Right atrium auricular region (tissue), 2 donors: ENCODE measurements at regions not wholly inside any gene's neighbourhood (a gene's known extent, or its start where the extent isn't known, plus 50 kb on each side); places are given as distances from the start of the nearest gene placed in this dataset.

Experiments
- DNase-seq: peaks from one replicate; pipeline ENCODE4 v3.0.0-alpha.2; 2019; ENCODE audit warnings: low spot score
- H3K27ac ChIP-seq, 2 donors: fragments of 200-600 bp; sonication (generic); 1 replicate in 1 of 2; 2 replicates in 1 of 2; pipeline ENCODE4 v1.5.1; 2016 to 2019
- H3K27me3 ChIP-seq, 2 donors: fragments of 200-600 bp; sonication (generic); one replicate each; pipeline versions ENCODE4 v1.5.1 to v1.6.0; 2017 to 2019
- H3K36me3 ChIP-seq: fragments of 200-600 bp; sonication (generic); one replicate; pipeline ENCODE4 v1.5.1; 2016
- H3K4me1 ChIP-seq, 2 donors: fragments of 200-600 bp; sonication (generic); one replicate each; pipeline versions ENCODE4 v1.5.1 to v1.6.0; 2017 to 2019
- H3K4me3 ChIP-seq, 2 donors: fragments of 200-600 bp; sonication (generic); 1 replicate in 1 of 2; 2 replicates in 1 of 2; pipeline ENCODE4 v1.5.1; 2017 to 2019; ENCODE audit warnings: mild to moderate bottlenecking in 1 of 2, moderate library complexity in 1 of 2
- H3K9me3 ChIP-seq, 2 donors: fragments of 200-600 bp; sonication (generic); one replicate each; pipeline ENCODE4 v1.5.1; 2019
- TF ChIP-seq, protein P1 (sequence below), 2 donors: fragments of 200-600 bp; sonication (generic); IDR thresholded peaks; one replicate each; pipeline ENCODE4 v1.5.1; 2019; ENCODE audit warnings: antibody characterized with exemption in 2 of 2

DNA sequence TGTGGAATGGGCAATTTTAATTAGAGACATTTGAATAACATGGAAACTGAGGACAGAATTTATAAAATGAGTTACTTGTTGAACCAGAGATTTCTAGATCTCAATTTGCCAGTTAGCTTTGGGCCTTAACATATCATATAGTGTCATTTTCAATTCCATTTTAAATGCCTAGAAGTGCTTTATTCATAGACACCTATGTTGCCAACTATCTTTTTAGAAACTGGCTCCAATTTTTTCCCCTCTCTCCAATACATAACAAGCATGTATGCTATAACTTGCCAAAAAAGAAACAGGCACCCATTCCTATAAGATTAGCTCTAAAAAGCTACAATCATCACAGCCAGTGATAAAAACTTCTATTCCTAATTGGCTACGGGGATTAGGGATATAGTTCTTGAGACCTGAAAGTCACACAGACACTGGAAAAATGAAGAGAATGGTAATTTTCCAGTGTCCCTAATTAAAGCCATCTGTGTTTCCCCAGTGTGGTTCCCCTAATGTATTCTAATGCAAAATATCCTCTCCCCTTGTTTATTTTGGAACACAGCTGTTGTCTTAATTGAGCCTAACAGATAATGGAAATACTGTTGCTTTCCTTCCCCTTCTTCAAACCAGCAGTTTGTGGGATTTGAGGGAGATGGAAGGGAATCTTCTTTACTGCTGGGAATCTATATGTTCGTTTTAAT lies 205.5 kb upstream of the FSHR start:
- TF ChIP-seq, protein P1, sequence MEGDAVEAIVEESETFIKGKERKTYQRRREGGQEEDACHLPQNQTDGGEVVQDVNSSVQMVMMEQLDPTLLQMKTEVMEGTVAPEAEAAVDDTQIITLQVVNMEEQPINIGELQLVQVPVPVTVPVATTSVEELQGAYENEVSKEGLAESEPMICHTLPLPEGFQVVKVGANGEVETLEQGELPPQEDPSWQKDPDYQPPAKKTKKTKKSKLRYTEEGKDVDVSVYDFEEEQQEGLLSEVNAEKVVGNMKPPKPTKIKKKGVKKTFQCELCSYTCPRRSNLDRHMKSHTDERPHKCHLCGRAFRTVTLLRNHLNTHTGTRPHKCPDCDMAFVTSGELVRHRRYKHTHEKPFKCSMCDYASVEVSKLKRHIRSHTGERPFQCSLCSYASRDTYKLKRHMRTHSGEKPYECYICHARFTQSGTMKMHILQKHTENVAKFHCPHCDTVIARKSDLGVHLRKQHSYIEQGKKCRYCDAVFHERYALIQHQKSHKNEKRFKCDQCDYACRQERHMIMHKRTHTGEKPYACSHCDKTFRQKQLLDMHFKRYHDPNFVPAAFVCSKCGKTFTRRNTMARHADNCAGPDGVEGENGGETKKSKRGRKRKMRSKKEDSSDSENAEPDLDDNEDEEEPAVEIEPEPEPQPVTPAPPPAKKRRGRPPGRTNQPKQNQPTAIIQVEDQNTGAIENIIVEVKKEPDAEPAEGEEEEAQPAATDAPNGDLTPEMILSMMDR (IDR thresholded peaks at IDR 0.05), result no peak
- H3K4me3 ChIP-seq, result no peak overlapping the region
- no peak for DNase-seq
- H3K27me3 ChIP-seq, result no peaks in the 10 kb centered on the region
- H3K4me1 ChIP-seq, result no peaks in the 10 kb centered on the region
- H3K27ac ChIP-seq, result no peak overlapping the region
- no peaks in the 10 kb centered on the region for H3K36me3 ChIP-seq
- peaks cover 0 to 4% of the 10 kb centered on the region in 2 donors for H3K9me3 ChIP-seq

- no peaks in the 10 kb centered on the region for H3K4me1 ChIP-seq
- H3K4me3 ChIP-seq, result no peak overlapping the region
- no peak for DNase-seq
- H3K9me3 ChIP-seq, result no peaks in the 10 kb centered on the region
- H3K27ac ChIP-seq, result no peak overlapping the region
- TF ChIP-seq, protein P1 (IDR thresholded peaks at IDR 0.05), result no peak
- H3K27me3 ChIP-seq, result no peaks in the 10 kb centered on the region
- H3K36me3 ChIP-seq, result no peaks in the 10 kb centered on the region
Measured at GRCh38 chr2:49355611-49356010, 201.3 kb upstream of the FSHR start.

DNA sequence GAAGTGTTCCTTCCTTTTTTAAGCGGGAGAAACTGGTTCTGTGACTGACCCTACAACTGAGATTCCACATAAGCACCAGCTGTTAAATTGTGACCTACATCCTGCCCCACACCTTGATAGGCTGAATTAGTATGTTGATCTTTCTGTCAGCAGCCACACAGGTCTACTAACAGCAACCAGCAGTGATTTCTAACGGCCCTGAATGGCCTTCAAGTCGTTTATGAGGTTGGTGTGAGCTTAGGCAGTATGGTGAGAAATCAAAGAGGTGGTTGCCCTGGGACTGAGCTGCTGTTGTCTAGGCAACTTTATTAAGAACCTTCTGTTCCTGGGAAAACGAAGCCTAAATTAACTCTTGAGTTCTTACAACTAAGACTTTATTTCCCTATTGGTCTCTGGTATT lies 197.2 kb upstream of the FSHR start:
- no peak for DNase-seq
- no peaks in the 10 kb centered on the region for H3K9me3 ChIP-seq
- H3K36me3 ChIP-seq, result no peaks in the 10 kb centered on the region
- no peaks in the 10 kb centered on the region for H3K27me3 ChIP-seq
- H3K4me1 ChIP-seq, result no peaks in the 10 kb centered on the region
- H3K27ac ChIP-seq, result no peak overlapping the region
- no peak overlapping the region for H3K4me3 ChIP-seq
- TF ChIP-seq, protein P1 (IDR thresholded peaks at IDR 0.05), result no peak

- TF ChIP-seq, protein P1 (IDR thresholded peaks at IDR 0.05), result no peak
- H3K36me3 ChIP-seq, result no peaks in the 10 kb centered on the region
- no peaks in the 10 kb centered on the region for H3K27me3 ChIP-seq
- no peak overlapping the region for H3K27ac ChIP-seq
- H3K4me1 ChIP-seq, result no peaks in the 10 kb centered on the region
- no peaks in the 10 kb centered on the region for H3K9me3 ChIP-seq
- no peak for DNase-seq
- H3K4me3 ChIP-seq, result no peak overlapping the region
Measured at GRCh38 chr2:49343638-49344037, 189.3 kb upstream of the FSHR start.

- no peak overlapping the region for H3K4me3 ChIP-seq
- H3K9me3 ChIP-seq, result no peaks in the 10 kb centered on the region
- no peaks in the 10 kb centered on the region for H3K27me3 ChIP-seq
- TF ChIP-seq, protein P1 (IDR thresholded peaks at IDR 0.05), result no peak
- no peaks in the 10 kb centered on the region for H3K36me3 ChIP-seq
- no peak overlapping the region for H3K27ac ChIP-seq
- no peak for DNase-seq
- H3K4me1 ChIP-seq, result no peaks in the 10 kb centered on the region
Measured at GRCh38 chr2:49342156-49342555, 187.8 kb upstream of the FSHR start.

DNA sequence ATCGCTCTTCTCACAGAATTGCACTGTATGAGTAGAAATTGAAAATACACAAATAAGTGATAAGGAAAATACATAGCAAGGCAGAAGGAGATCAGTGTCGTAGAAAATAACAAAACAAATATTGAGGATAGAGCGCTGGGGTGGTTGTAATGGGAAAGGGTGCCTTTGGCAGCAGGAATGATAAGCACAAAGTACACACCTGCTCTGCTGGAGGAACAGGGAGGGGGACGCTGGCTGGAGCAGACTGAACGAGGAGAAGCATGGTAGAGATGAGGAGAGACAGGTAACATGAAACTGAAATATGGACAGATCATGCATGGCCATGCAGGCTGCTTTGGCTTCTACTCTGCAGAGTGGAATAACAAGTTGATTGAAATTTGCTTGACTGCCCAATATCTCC lies 181.2 kb upstream of the FSHR start:
- TF ChIP-seq, protein P1 (IDR thresholded peaks at IDR 0.05), result no peak
- no peak overlapping the region for H3K27ac ChIP-seq
- no peaks in the 10 kb centered on the region for H3K36me3 ChIP-seq
- H3K27me3 ChIP-seq, result no peaks in the 10 kb centered on the region
- H3K4me1 ChIP-seq, result no peaks in the 10 kb centered on the region
- no peaks in the 10 kb centered on the region for H3K9me3 ChIP-seq
- no peak for DNase-seq
- H3K4me3 ChIP-seq, result no peak overlapping the region
